Endothelial cell of umbilical vein (primary cell): ENCODE measurements at regions not wholly inside any gene's neighbourhood (a gene's known extent, or its start where the extent isn't known, plus 50 kb on each side); places are given as distances from the start of the nearest gene placed in this dataset.

Experiments used
- BruUV-seq: library from RNA; stranded (reverse); fragments of 400-500 nt; replicated peaks from 2 replicates; lab custom pipeline; 2021; lab: Mats Ljungman, UMichigan
- CTCF ChIA-PET: fragments of 300-600, 350-600 bp; sonication (Branson Sonifier 250); formaldehyde crosslinking; loops from one replicate; lab custom pipeline; 2021; ENCODE audit warnings: antibody characterized with exemption, inconsistent platforms; lab: Charles Lee
- POLR2A ChIA-PET: fragments of 300-600, 350-600 bp; sonication (Branson Sonifier 250); formaldehyde crosslinking; loops from one replicate; lab custom pipeline; 2021; ENCODE audit warnings: antibody characterized with exemption, inconsistent platforms; lab: Charles Lee
- DNase-seq: peaks from one replicate; pipeline ENCODE4 v3.0.0-alpha.2; 2011; ENCODE audit warnings: low read depth, low spot score
- FAIRE-seq: peaks from 2 replicates; lab custom pipeline; 2011; peaks lifted over from hg19 to GRCh38; lab: Jason Lieb, UNC
- H2AFZ ChIP-seq: 2 replicates; pipeline ENCODE4 v1.6.0; 2012; ENCODE audit warnings: low read depth, low read length, control low read depth, inconsistent platforms
- H3K27ac ChIP-seq: 2 replicates; pipeline ENCODE4 v1.5.1; 2011; ENCODE audit warnings: low read depth, mild to moderate bottlenecking, control low read depth, low read length, moderate library complexity; ENCODE audit not compliant: insufficient read depth
- H3K27me3 ChIP-seq, 2 experiments: 2 replicates each; pipeline versions ENCODE4 v1.6.0 to v1.6.1; 2011; ENCODE audit warnings: low read length in 2 of 2, mixed read lengths in 1 of 2; ENCODE audit not compliant: control insufficient read depth in 2 of 2, insufficient read depth in 2 of 2
- H3K36me3 ChIP-seq, 2 experiments: 2 replicates in 1 of 2; 3 replicates in 1 of 2; pipeline ENCODE4 v1.5.1; 2011; ENCODE audit warnings: low read length in 2 of 2, mild to moderate bottlenecking in 1 of 2, moderate library complexity in 1 of 2; ENCODE audit not compliant: control insufficient read depth in 2 of 2, insufficient read depth in 2 of 2; ENCODE audit errors: extremely low read depth in 1 of 2
- H3K4me1 ChIP-seq: 3 replicates; pipeline ENCODE4 v1.5.1; 2011; ENCODE audit warnings: mild to moderate bottlenecking, low read length; ENCODE audit not compliant: control insufficient read depth, insufficient read depth; ENCODE audit errors: extremely low read depth
- H3K4me2 ChIP-seq: 2 replicates; pipeline ENCODE4 v1.6.1; 2011; ENCODE audit warnings: low read length, control low read depth, mixed read lengths; ENCODE audit not compliant: insufficient read depth
- H3K4me3 ChIP-seq, 3 experiments: fragments of 200-600 bp in 1 of 3; sonication (generic), shearing (Covaris generic) in 1 of 3; replicated peaks in 1 of 3; 2 replicates each; pipeline ENCODE4 v1.5.1; 2011 to 2016; ENCODE audit warnings: control low read depth in 3 of 3, low read length in 3 of 3, mild to moderate bottlenecking in 2 of 3, inconsistent platforms in 1 of 3, low read depth in 1 of 3, moderate library complexity in 1 of 3; ENCODE audit not compliant: insufficient read depth in 1 of 3
- H3K79me2 ChIP-seq: 2 replicates; pipeline ENCODE4 v1.6.0; 2012; ENCODE audit warnings: low read length, inconsistent platforms; ENCODE audit not compliant: control insufficient read depth, insufficient read depth
- H3K9ac ChIP-seq: replicated peaks from 2 replicates; pipeline ENCODE3; 2011; ENCODE audit warnings: low read length, control low read depth; ENCODE audit not compliant: insufficient read depth; ENCODE audit errors: extremely low read depth
- H3K9me1 ChIP-seq: replicated peaks from 3 replicates; pipeline ENCODE4 v1.6.0; 2011; ENCODE audit warnings: mild to moderate bottlenecking, low read length; ENCODE audit not compliant: control insufficient read depth, insufficient read depth; ENCODE audit errors: extremely low read depth
- H3K9me3 ChIP-seq: replicated peaks from 2 replicates; pipeline ENCODE4 v1.5.1; 2012; ENCODE audit warnings: low read length, inconsistent platforms; ENCODE audit not compliant: control insufficient read depth, insufficient read depth
- H4K20me1 ChIP-seq: replicated peaks from 2 replicates; pipeline ENCODE3; 2011; ENCODE audit warnings: mild to moderate bottlenecking, low read length; ENCODE audit not compliant: control insufficient read depth, insufficient read depth; ENCODE audit errors: extremely low read depth
- CTCF ChIP-seq, 2 donors: IDR thresholded peaks; 1 replicate in 1 of 2; 2 replicates in 1 of 2; pipeline ENCODE4 v1.5.1; 2011; ENCODE audit warnings: low read length in 2 of 2, mild to moderate bottlenecking in 2 of 2, moderate library complexity in 2 of 2, control low read depth in 1 of 2, inconsistent platforms in 1 of 2, low read depth in 1 of 2; ENCODE audit not compliant: insufficient read depth in 1 of 2; ENCODE audit errors: extremely low read depth in 1 of 2
- EZH2 ChIP-seq: IDR thresholded peaks from 2 replicates; pipeline ENCODE4 v1.6.1; 2012; ENCODE audit warnings: borderline replicate concordance, low read depth, mild to moderate bottlenecking, moderate library complexity, low read length, inconsistent platforms; ENCODE audit not compliant: severe bottlenecking
- FOS ChIP-seq: IDR thresholded peaks from 2 replicates; pipeline ENCODE4 v1.6.1; 2011; ENCODE audit warnings: mild to moderate bottlenecking, low read length, moderate library complexity, borderline replicate concordance; ENCODE audit not compliant: insufficient read depth
- GATA2 ChIP-seq: IDR thresholded peaks from 2 replicates; pipeline ENCODE4 v1.7.0; 2011; ENCODE audit warnings: low read depth, mild to moderate bottlenecking, moderate library complexity, mixed read lengths, low read length; ENCODE audit not compliant: insufficient read length, insufficient read depth
- JUN ChIP-seq: IDR thresholded peaks from 2 replicates; pipeline ENCODE4 v1.6.1; 2011; ENCODE audit warnings: borderline replicate concordance, low read depth; ENCODE audit not compliant: insufficient read length, insufficient read depth
- MAX ChIP-seq: IDR thresholded peaks from 2 replicates; pipeline ENCODE4 v1.6.1; 2011; ENCODE audit not compliant: insufficient read depth, insufficient read length
- MYC ChIP-seq: IDR thresholded peaks from one replicate; pipeline ENCODE4 v1.6.1; 2011; ENCODE audit warnings: mild to moderate bottlenecking, low read depth, low read length
- POLR2A ChIP-seq: IDR thresholded peaks from 2 replicates; pipeline ENCODE4 v1.6.1; 2012; ENCODE audit warnings: low read depth, mild to moderate bottlenecking, control low read depth, low read length
- POLR2AphosphoS5 ChIP-seq: IDR thresholded peaks from 2 replicates; pipeline ENCODE4 v1.6.1; 2012; ENCODE audit warnings: low read depth, mild to moderate bottlenecking, control low read depth, low read length, moderate library complexity; ENCODE audit not compliant: insufficient read depth
- dilution Hi-C: fragments of 300-500 bp; cut with MboI; formaldehyde crosslinking; loops from one replicate; pipeline ENCODE4 v1.15.0; 2019; ENCODE audit warnings: low sequenced_read_pairs; ENCODE audit not compliant: extremely low pct_ligation_motif_present
- intact Hi-C: fragments of 100-400 bp; cut with micrococcal nuclease; formaldehyde crosslinking; loops from one replicate; pipeline ENCODE4 v1.10.0; 2022

GRCh38 chr10:57222129-57222528, 861.1 kb upstream of the ZWINT start:
- dilution Hi-C loops, result no loop called here
- DNase-seq (no peak), FAIRE-seq (no peak)
- no peaks in the 10 kb centered on the region for H3K4me1 ChIP-seq
- H2AFZ ChIP-seq, result no peak overlapping the region
- no peaks in the 10 kb centered on the region for H3K27me3 ChIP-seq
- peaks cover 3% of the 10 kb centered on the region for H3K9me3 ChIP-seq
- no peak overlapping the region for H3K4me3 ChIP-seq
- no peak overlapping the region for H3K27ac ChIP-seq
- no peak overlapping the region for H3K9ac ChIP-seq
- CTCF ChIA-PET, result no interaction called here
- no peak overlapping the region for H3K4me2 ChIP-seq
- POLR2A ChIA-PET, result no interaction called here
- no peaks in the 10 kb centered on the region for H3K79me2 ChIP-seq
- H3K36me3 ChIP-seq, result no peaks in the 10 kb centered on the region
- no peaks in the 10 kb centered on the region for H3K9me1 ChIP-seq
- no peak for TF ChIP-seq MYC
- TF ChIP-seq EZH2, result no peak
- TF ChIP-seq MAX, result no peak
- no peak for TF ChIP-seq GATA2
- TF ChIP-seq FOS, result no peak
- no peak for TF ChIP-seq CTCF (IDR thresholded peaks at IDR 0.05; ENCODE audit: extremely low read depth in 1 of 2, insufficient read depth in 1 of 2, low read depth in 1 of 2, low read length in 2 of 2)
- no peak for TF ChIP-seq POLR2AphosphoS5
- no peak for TF ChIP-seq JUN
- TF ChIP-seq POLR2A, result no peak
- no peaks in the 10 kb centered on the region for H4K20me1 ChIP-seq
- no TSS peak for BruUV-seq
- intact Hi-C loops, result no loop called here
